Hematopoietic multipotent progenitor cell treated with erythropoietin and hydrocortisone succinate and interleukin-3 and kit ligand, for 4 days (in vitro differentiated cells): ENCODE measurements at regions not wholly inside any gene's neighbourhood (a gene's known extent, or its start where the extent isn't known, plus 50 kb on each side); places are given as distances from the start of the nearest gene placed in this dataset.

Experiments
- DNase-seq: peaks from one replicate; pipeline ENCODE4 v3.0.0-alpha.2; 2015

DNA sequence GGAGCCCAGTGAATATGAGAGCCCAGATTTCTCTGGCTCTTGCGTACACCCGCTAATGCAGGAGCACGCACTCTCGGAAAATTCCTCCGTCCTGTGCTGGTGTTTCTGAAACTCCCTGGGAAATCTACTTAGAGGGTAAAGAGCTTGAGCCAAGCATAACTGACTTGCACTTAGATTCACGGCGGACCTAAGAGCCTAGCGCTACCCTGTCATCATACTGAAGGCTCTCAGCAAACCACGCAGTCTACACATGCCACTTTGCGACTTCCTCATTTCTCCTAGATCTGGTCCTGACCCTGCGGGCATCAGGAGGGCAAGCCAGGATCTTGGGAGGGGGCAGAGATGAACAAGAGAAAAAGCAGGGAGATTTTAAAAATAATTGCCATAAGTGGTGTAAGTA, 324.7 kb downstream of the CD83 start:
- DNase-seq, result peak; percentile 80

DNA sequence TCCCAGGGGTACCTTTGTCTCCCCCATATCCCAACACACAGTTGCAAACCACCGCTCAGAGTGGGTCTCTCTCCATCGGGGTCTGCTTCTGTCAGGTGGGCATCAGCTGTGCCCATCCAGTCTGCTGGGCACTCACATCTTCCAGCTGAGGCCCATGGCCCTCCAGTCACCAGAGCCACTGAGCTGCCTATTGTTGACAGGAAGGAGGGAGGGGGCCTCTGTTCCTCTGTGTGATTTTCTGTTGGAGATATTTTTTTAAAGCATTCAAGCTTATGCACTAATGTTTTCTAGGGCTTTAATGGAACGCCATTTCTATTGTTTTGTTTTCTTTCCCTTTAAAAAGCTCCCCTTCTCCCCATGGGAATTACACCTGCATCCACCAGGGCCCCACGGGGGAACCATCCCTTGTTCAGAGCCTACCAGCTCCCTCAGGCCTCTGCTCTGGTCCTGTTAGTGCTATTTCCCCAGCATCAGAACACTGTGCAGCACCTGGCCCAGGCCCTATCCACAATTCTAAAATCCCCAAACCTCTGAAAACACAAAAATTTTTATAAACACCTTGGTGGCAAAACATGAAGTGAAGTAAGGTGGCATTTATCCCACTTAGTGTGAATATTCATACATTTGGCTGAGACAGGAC, 326.2 kb downstream of the CD83 start:
- DNase-seq, result no peak

DNA sequence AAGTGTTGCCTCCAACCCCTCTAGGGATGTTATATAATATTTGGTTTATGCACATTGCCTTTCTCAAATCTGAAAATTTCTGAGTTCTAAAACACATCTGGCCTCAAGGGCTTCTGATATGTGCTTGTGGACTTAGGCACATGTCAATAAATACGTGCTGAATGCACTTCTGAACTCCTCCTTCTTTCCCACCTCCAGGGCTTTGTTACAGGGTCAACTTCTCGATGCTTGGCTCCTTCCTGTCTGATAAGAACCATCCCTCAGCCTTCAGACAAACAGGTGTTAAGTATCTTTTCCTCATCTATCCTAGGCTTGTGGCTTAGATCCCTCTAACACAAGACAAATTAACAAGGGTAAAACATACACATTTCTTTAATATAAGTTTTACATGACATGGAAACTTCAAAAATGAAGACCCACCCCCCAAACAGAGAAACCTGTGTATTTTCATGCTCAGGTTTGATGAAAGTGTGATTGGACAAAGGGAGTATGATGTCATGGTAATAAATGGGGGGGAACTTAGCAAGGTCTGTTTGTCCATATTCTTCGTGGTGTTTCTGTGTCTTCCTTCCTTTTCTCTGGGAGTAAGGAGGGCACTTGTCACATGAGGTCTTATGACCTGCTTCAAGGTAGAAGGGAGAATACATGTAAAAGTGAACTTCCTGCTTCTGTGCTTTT, 326.9 kb downstream of the CD83 start:
- no peak for DNase-seq

DNA sequence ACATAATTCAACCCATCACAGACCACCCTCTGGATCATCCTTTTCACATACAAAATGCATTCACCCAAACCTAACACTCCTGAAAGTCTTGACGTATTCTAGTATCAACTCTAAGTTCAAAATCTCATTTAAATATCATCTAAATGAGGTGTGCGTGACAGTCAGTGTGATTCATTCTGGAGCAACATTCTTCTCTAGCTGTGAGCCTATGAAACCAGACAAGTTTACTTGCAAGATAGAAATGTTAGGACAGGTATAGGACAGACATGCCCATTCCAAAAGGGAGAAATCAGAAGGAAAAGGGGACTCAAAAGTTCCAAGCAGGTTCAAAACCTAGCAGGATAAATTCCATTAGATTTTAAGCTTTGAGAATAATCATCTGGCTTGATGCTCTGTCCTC, 329.7 kb downstream of the CD83 start:
- DNase-seq, result no peak

DNA sequence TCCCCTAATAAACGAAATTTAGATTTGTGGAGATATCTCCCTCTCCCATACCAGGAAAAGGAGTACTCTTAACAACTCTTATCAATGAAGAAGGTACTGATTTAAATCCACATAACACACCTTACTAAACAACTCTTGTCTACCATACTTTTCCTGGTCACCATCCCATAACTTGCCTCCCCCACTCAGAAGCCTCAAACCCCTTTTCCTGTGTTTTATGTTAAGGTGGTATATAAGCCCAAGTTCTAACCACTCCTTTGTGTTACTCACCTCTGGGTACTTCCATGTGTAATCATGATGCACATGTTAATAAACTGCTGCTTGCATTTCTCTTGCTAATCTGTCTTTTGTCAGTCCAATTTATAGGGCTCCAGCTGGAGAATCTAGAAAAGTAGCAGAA, 330.7 kb downstream of the CD83 start:
- no peak for DNase-seq

DNA sequence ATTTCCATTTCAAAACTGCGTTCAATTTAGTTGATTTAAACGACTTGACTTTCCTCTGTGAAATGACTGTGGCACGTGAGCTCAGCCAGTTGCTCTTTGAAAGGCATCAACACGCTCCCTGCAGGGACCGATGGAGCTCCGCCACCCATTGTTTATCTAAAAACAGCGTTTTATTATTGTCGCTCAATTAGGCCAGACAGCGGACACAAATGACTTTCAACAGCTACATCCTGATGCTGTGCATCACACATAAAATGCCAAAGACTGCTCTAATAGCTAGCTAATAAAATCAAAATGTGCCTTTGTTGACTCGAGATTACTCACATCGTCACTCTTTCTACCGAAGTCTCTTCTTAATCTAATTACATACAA, 332.5 kb downstream of the CD83 start:
- DNase-seq, result no peak

DNA sequence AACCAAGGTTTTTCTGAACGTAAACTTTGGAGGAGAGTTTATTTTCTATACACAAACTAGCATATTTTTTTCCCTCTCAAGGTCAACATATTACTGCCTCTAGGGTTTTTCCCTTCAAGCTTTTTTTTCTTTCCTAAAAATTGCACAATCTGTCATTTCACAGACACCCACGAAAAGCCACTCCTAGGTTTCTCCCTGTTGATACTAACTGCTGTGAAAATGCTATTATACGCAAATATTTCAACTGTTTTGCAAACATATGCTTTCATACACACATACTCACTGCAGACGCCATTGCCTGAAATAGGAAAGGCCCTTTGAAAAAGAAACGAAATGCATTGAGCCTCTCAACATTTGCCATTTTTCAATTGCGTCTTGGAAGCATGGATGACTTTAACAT, 333.0 kb downstream of the CD83 start:
- no peak for DNase-seq

DNA sequence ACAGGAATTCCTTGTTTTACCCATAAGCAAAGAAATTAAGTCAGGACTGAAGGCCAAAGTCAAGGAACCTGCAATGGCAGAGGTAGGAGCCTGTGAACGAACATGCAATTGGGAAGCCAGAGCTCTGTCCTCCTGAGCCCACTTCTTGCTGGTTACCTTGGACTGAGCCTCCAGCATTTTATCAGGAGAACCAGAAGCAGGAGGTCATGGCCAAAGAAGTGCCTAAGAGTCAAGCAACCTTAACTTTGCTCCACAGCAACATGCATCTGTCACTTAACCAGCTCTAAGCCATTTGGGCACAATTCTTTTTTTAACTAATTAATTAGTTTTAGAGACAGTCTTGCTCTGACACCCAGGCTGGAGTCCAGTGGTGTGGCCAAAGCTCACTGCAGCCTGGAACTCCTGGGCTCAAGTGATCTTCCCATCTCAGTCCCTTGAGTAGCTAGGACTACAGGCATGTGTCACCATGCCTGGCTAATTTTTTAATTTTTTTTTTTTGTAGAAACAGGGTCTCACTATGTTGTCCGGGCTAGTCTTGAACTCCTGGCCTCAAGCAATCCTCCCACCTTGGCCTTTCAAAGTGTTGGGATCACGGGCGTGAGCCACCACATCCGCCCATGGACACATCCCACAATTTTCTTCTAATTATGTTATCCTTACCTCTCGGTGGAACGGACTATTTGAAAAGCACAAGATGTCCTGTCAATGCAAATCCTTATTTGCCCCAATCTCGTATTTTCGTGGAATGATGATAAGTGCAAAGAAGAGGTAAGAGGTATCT, 334.2 kb downstream of the CD83 start:
- DNase-seq, result peak; percentile 35

DNA sequence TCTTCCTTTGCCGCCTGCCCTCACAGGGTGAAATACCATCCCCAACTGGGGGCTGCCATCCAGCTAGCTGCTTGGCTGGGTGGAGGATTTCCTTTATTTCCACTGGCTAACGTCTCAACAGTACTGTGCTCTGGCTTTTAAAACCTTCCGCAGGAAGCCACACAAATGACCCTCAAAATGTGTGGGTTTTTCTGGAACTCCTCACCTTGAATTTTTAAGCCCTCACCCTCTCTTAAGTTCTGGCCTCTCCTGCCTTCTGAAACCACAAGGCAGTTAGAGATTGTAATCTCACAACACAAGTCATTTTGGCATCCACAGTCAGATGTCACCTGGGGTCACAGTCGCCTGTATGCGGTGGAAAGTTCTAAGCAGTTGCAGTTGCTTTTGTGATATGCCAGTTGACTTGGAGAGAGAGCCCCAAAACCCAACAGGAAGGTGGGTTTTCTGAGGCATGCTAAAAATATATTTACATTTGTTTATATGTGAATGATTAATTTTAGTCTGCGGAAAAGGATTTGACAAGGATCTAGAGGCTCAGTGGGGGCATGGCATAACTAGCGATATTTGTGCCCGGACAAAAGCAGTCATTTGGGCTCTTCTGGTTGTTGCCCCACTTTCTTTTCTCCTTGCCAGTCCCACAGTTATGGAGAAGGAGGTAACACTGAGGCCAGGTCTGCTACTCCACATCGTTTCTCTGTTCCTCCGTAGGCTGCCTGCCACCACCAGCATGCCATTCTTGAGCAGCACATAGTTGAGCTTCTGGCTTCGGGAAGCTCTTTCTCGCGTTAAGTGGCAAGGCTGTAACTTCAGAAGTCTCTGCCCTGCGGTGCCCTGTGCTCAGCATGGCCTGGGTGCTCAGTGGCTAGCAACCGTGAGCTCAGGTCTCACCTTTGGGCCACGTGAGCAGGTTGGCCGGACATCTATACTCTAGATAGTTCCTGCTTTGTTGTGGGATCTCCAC, 335.3 kb downstream of the CD83 start:
- DNase-seq, result peak; percentile 94

DNA sequence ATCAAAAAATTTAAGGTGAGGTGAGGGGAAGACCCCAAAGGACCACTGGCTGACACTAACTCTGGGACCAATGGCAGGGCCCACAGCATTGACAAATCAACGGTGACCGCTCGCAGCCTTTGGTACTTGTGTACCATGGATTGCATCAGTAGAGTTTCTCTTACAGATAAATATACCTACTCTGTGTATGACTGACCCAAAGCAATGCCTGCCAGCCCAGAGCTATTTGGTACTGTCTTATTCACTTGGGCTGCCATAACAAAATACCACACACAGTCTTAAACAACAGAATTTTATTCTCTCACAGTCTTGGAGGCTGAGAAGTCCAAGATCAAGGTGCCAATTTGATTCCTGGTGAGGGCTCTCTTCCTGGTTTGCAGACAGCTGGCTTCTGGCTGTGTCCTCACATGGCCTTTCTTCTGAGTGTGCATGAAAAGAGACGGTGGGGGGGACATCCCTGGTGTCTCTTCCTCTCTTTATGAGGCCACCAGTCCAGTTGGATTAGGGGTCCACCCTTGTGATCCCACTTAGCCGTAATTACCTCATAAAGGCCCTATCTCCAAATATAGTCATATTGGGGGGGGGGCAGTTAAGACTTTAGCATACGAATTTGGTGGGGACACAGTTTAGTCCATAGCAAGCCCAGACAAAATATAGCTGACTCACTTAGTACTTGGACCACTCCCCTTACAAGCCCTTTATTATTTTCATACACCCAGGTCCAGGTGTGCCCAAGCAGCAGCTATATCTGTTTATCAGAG, 336.3 kb downstream of the CD83 start:
- no peak for DNase-seq

DNA sequence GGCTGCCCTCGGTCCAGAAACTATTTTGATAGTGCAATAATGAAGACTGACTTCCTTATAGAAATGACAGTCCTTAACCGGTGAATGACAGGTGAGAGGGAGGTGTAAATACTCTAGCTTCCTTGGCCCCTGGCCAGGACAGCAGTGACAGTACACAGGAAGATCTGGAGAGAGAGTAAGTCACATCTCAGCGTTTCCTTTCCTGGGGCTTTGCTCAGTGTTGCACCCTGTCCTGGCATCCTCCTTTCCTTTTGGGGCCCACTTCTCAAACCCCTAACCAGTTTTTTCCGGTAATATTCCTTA, 336.9 kb downstream of the CD83 start:
- no peak for DNase-seq

DNA sequence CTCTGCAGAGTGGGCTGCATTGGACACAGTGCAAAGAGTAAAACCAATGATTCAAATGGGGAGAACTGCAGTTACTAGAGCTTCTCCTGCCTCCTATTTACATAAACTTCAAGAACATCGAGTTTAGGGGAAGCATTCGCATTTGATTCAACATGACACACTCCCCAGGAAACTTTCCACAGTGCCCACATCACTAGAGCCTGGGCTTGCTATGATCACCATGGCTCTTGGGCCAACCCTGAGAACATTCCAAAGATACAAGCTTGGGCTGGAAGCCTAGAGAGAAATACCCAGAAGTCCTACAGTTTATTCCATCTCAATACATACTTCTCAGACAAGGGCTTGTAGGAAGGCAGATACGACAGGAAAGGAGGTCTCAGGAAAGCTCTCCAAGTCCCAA, 337.9 kb downstream of the CD83 start:
- no peak for DNase-seq

DNA sequence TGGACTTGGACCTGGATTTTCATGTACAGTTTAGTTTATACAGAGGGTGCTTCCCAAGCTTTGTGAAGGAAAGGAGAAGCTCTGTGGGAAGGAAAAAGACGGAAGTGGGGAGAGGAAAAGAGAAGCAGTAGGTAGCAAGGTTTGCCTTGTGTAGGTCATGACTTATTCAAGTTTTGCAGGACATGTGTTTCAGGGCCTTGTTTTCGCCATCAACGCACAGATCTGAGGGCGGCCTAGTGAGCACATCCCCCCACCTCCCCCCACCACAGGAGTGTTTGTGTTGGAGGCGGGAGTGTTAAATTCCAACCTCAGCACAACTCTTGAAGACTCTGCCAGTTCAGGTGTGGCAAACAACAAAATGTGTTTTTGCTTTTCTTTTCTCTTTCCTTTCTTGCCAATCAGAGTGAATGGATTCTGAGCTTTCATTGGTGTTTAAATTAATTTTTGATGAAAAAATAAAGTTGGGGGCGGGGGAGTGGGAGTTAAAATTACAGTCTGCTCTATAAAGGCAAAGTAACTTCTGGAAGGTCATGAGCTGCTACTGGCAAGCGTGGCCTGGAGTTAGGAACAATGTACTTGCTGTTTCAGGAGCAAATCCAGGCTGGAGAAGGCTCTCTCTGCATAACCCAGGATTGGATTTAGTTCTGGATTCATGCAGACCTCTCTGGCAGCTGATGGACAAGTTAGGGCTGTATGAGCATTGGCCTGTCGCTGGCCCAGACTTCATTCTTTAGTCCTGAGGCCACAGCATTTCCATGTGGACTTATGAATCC, 338.5 kb downstream of the CD83 start:
- no peak for DNase-seq

DNA sequence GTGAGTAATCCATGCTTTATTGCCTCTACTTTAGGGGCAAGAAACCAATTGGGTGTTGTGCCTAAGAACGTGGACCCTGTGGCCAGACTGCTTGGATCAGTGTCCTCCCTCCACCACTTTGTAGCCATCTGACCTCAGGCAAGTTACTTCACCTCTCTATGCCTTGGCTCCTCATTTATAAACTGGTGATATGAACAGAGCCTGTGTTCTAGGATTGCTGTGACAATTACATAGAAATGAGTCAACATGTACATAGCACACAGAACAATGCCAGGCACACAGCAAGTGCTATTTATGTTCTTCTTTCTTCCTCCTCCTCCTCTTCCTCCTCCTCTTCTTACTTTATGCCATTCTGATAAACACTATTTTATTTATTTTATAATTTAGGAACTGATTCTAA, 339.4 kb downstream of the CD83 start:
- DNase-seq, result no peak

DNA sequence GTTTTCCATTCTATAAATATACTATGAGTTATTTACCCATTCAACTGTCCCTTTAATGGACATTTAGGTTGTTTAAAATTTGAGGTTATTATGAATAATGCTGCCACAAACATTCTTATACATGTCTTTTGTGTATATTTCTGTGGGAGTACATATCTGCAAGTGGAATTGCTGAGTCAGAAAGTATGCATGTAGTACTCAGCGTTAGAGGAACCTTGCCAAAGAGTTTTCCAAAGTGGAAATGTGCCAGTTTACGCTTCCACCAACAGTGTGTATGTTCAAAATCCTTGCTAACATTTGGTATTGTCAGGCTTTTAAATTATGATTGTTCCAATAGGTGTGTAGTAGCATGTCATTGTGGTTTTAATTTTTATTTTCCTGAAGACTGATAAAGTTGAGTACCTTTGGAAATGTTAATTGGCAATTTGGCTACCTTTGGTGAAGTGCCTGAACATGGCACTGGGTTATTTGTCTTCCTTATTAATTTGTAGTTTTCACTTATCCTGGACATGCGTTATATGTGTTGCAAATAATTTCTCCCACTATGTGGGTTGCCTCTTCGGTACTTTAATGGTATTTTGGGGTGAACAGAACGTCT, 341.2 kb downstream of the CD83 start:
- DNase-seq, result no peak

DNA sequence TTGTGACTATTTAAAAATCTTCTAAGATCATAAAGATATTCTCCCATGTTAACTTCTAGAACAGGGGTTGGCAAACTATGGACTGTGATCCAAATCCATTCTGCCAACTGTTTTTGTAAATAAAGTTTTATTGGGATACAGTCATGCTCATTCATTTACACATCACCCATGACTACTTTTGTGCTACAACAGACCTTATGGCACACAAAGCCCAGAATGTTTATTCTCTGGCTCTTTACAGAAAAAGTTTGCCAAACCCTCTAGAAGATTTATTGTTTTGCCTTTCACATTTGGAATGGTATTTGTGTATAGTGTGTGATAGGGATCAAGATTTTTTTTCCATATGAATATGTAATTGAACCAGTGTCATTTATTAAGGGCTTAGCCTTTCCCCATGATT, 341.7 kb downstream of the CD83 start:
- no peak for DNase-seq

DNA sequence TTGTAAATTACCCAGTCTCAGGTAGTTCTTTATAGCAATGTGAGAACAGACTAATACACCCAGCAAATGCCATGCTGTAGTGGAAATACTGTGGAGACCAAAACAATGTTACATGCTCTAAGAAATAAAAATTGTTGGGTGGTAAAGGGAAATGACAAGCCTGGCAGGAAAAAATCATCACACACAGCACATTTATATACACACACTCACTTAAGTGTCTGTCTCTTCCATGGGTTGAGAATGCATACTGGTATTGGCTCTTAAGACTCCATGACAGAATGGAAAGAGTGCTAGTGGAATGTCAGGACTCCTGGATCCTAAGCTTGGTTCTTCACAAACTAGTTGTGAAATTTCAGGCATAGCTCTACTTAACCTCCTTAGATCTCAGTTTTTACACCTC, 343.0 kb downstream of the CD83 start:
- DNase-seq, result no peak

DNA sequence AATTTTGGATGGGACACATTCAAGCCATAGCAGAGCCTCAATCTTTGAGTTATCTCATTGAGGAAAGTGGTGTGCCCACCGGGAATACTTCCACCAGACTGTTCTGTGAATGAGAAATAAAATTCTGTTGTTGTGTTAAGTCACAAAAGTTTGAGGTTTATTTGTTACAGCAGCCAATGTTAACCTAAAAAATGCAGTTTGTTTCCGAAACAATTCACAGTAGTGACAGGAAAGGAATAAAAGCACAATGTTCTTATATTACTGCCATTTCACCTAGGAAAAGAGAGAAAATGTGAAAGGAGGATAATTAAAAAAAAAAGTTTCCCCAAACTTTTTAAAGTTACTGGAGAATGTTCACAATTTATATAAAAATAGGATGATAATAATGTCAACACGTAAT, 344.6 kb downstream of the CD83 start:
- DNase-seq, result no peak

DNA sequence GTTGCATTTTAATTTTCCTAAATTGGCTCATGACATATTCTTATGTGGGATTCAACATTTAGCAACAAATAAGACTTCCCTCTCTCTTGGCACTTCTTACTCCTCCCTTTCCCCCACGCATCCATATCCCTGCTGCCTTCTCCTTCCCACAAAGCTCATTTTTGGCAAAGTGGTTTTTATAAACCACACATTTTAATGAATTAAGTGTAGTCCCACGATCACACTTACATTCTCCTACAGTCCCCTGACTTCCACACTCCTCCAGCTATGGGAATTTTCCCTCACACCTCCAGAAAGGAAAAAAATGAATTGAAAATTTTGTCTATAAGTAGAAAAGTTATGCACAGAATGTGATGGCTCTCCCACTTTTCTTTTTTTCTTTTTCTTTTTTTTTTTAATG, 345.0 kb downstream of the CD83 start:
- DNase-seq, result no peak

DNA sequence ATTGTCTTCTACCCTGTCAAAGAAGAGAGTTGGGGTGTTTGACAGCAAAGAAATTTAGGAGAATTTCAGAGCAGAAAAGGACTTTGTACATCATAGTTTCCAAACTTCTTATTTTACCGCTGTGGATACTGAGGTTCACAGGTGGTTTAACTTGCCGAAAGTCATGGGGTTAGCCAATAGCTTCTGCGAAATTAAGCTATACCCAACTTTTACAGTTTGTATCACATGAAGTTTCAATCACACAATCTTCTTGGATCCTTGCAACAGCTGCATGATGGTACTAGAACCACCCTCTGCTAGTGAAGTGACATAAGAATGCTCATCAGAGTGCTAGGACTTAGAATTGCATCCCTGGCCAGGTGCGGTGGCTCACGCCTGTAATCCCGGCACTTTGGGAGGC, 345.5 kb downstream of the CD83 start:
- DNase-seq, result no peak

DNA sequence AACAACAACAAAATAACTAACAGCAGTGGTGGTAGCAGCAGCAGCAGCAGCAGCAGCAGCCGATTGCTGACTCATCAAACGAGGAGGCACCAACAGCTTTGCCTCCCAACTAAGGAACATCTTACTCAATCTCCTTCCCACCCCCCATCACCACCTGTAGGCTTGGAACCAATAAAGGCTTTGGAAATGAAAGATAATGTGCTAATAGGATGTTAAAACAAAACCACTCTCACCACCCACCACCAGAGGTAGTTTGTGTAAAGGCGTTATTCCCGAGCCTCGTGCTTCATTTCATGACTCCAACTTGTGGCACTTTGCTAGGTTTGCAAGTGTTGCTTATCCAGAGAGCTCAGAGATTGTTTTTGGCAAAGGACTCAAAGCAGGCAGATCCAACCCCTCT, 346.5 kb downstream of the CD83 start:
- peak; percentile 53 for DNase-seq
